NB4 (cell line): ENCODE measurements at regions not wholly inside any gene's neighbourhood (a gene's known extent, or its start where the extent isn't known, plus 50 kb on each side); places are given as distances from the start of the nearest gene placed in this dataset.

ENCODE experiments used
- CTCF ChIP-seq: IDR thresholded peaks from one replicate; pipeline ENCODE4 v1.5.1; 2012; ENCODE audit warnings: low read depth, low read length
- MYC ChIP-seq: IDR thresholded peaks from 2 replicates; pipeline ENCODE4 v1.6.1; 2011; ENCODE audit warnings: low read depth, low read length
- POLR2A ChIP-seq: IDR thresholded peaks from 2 replicates; pipeline ENCODE4 v1.6.1; 2011; ENCODE audit warnings: mild to moderate bottlenecking; ENCODE audit not compliant: insufficient read length; ENCODE audit errors: extremely low read depth

GRCh38 chr4:124890522-124890921, 178.0 kb upstream of the ANKRD50 start:
- TF ChIP-seq POLR2A (no peak), CTCF (no peak), MYC (no peak)
